GM18499 (cell line): ENCODE measurements at regions not wholly inside any gene's neighbourhood (a gene's known extent, or its start where the extent isn't known, plus 50 kb on each side); places are given as distances from the start of the nearest gene placed in this dataset.
"Not testable (repeated sequence)": the region's sequence is repeated elsewhere in the genome, so short reads cannot be mapped to it uniquely, and the experiment has no call there.

Source experiments
- ATAC-seq: cut with Tn5 transposase; IDR thresholded peaks from one replicate; pipeline ENCODE4 v1.9.1; 2021; ENCODE audit warnings: moderate number of reproducible peaks; ENCODE audit not compliant: insufficient read depth, unreplicated experiment

GRCh38 chr4:1562771-1563170 lies 121.3 kb downstream of the FAM53A start:
- no peak for ATAC-seq

- ATAC-seq = no peak
These were observed 121.7 kb downstream of the FAM53A start for GRCh38 chr4:1562371-1562770.

GRCh38 chr4:1561286-1561990 lies 122.7 kb downstream of the FAM53A start:
- no peak for ATAC-seq

- no peak for ATAC-seq
These were observed 124.0 kb downstream of the FAM53A start for GRCh38 chr4:1559896-1560650.

- no peak for ATAC-seq
These were observed 125.9 kb downstream of the FAM53A start for GRCh38 chr4:1558205-1558604.

- ATAC-seq = no peak
These were observed 126.9 kb downstream of the FAM53A start for GRCh38 chr4:1557221-1557597.

GRCh38 chr4:1556541-1557220 lies 127.4 kb downstream of the FAM53A start:
- ATAC-seq = no peak

GRCh38 chr4:1554876-1555265 lies 129.2 kb downstream of the FAM53A start:
- ATAC-seq = no peak

- ATAC-seq = no peak
These were observed 129.8 kb downstream of the FAM53A start for GRCh38 chr4:1554246-1554875.

- no peak for ATAC-seq
These were observed 130.7 kb downstream of the FAM53A start for GRCh38 chr4:1553365-1553764.

GRCh38 chr4:1552451-1552850 lies 131.7 kb downstream of the FAM53A start:
- no peak for ATAC-seq

- ATAC-seq = no peak
These were observed 132.9 kb downstream of the FAM53A start for GRCh38 chr4:1551211-1551610.

- ATAC-seq = no peak
These were observed 133.7 kb downstream of the FAM53A start for GRCh38 chr4:1550122-1551070.

GRCh38 chr4:1549638-1550035 lies 134.5 kb downstream of the FAM53A start:
- ATAC-seq = no peak

- not testable (repeated sequence) for ATAC-seq
These were observed 135.1 kb downstream of the FAM53A start for GRCh38 chr4:1548827-1549637.

- no peak for ATAC-seq
These were observed 136.0 kb downstream of the FAM53A start for GRCh38 chr4:1547856-1548826.

GRCh38 chr4:1547131-1547855 lies 136.8 kb downstream of the FAM53A start:
- no peak for ATAC-seq
